ENCODE measurements at regions not wholly inside any gene's neighbourhood (a gene's known extent, or its start where the extent isn't known, plus 50 kb on each side); places are given as distances from the start of the nearest gene placed in this dataset.
"Not testable (repeated sequence)": the region's sequence is repeated elsewhere in the genome, so short reads cannot be mapped to it uniquely, and the experiment has no call there.

- DNase-seq (ENCODE audit: low read depth in 2 of 2, low spot score in 1 of 2) = no peak
These were observed 568.8 kb upstream of the C16orf82 start for GRCh38 chr16:26497896-26498295.

- DNase-seq (ENCODE audit: low read depth in 2 of 2, low spot score in 1 of 2) = no peak
These were observed 566.4 kb upstream of the C16orf82 start for GRCh38 chr16:26500326-26500725.

- DNase-seq (ENCODE audit: low read depth in 2 of 2, low spot score in 1 of 2) = no peak
These were observed 561.2 kb upstream of the C16orf82 start for GRCh38 chr16:26505496-26505895.

GRCh38 chr16:26508946-26509345 lies 557.8 kb upstream of the C16orf82 start:
- DNase-seq (ENCODE audit: low read depth in 2 of 2, low spot score in 1 of 2) = not testable (repeated sequence)

GRCh38 chr16:26510924-26511323 lies 555.8 kb upstream of the C16orf82 start:
- no peak for DNase-seq (ENCODE audit: low read depth in 2 of 2, low spot score in 1 of 2)

- DNase-seq (ENCODE audit: low read depth in 2 of 2, low spot score in 1 of 2) = no peak
These were observed 555.3 kb upstream of the C16orf82 start for GRCh38 chr16:26511463-26511862.

- no peak for DNase-seq (ENCODE audit: low read depth in 2 of 2, low spot score in 1 of 2)
These were observed 545.1 kb upstream of the C16orf82 start for GRCh38 chr16:26521626-26522025.

GRCh38 chr16:26524281-26524680 lies 542.4 kb upstream of the C16orf82 start:
- DNase-seq (ENCODE audit: low read depth in 2 of 2, low spot score in 1 of 2) = no peak

- no peak for DNase-seq (ENCODE audit: low read depth in 2 of 2, low spot score in 1 of 2)
These were observed 541.9 kb upstream of the C16orf82 start for GRCh38 chr16:26524846-26525245.

GRCh38 chr16:26525856-26526255 lies 540.9 kb upstream of the C16orf82 start:
- no peak for DNase-seq (ENCODE audit: low read depth in 2 of 2, low spot score in 1 of 2)

GRCh38 chr16:26526633-26527032 lies 540.1 kb upstream of the C16orf82 start:
- no peak for DNase-seq (ENCODE audit: low read depth in 2 of 2, low spot score in 1 of 2)

- DNase-seq (ENCODE audit: low read depth in 2 of 2, low spot score in 1 of 2) = no peak
These were observed 536.0 kb upstream of the C16orf82 start for GRCh38 chr16:26530584-26531289.

GRCh38 chr16:26531290-26531730 lies 535.4 kb upstream of the C16orf82 start:
- DNase-seq (ENCODE audit: low read depth in 2 of 2, low spot score in 1 of 2) = no peak

- no peak for DNase-seq (ENCODE audit: low read depth in 2 of 2, low spot score in 1 of 2)
These were observed 534.3 kb upstream of the C16orf82 start for GRCh38 chr16:26532456-26532855.

- no peak for DNase-seq (ENCODE audit: low read depth in 2 of 2, low spot score in 1 of 2)
These were observed 524.5 kb upstream of the C16orf82 start for GRCh38 chr16:26542198-26542597.

GRCh38 chr16:26546573-26546972 lies 520.2 kb upstream of the C16orf82 start:
- no peak for DNase-seq (ENCODE audit: low read depth in 2 of 2, low spot score in 1 of 2)

- DNase-seq (ENCODE audit: low read depth in 2 of 2, low spot score in 1 of 2) = no peak
These were observed 519.0 kb upstream of the C16orf82 start for GRCh38 chr16:26547681-26548080.

- DNase-seq (ENCODE audit: low read depth in 2 of 2, low spot score in 1 of 2) = no peak
These were observed 516.6 kb upstream of the C16orf82 start for GRCh38 chr16:26550111-26550610.

- no peak for DNase-seq (ENCODE audit: low read depth in 2 of 2, low spot score in 1 of 2)
These were observed 512.7 kb upstream of the C16orf82 start for GRCh38 chr16:26554030-26554429.

GRCh38 chr16:26561303-26561702 lies 505.4 kb upstream of the C16orf82 start:
- no peak for DNase-seq (ENCODE audit: low read depth in 2 of 2, low spot score in 1 of 2)

- DNase-seq (ENCODE audit: low read depth in 2 of 2, low spot score in 1 of 2) = no peak
These were observed 503.7 kb upstream of the C16orf82 start for GRCh38 chr16:26563018-26563417.

GRCh38 chr16:26567356-26567755 lies 499.4 kb upstream of the C16orf82 start:
- no peak for DNase-seq (ENCODE audit: low read depth in 2 of 2, low spot score in 1 of 2)

GRCh38 chr16:26569793-26570192 lies 496.9 kb upstream of the C16orf82 start:
- DNase-seq (ENCODE audit: low read depth in 2 of 2, low spot score in 1 of 2) = no peak
